ENCODE measurements at regions not wholly inside any gene's neighbourhood (a gene's known extent, or its start where the extent isn't known, plus 50 kb on each side); places are given as distances from the start of the nearest gene placed in this dataset.
"Not testable (repeated sequence)": the region's sequence is repeated elsewhere in the genome, so short reads cannot be mapped to it uniquely, and the experiment has no call there.

DNA sequence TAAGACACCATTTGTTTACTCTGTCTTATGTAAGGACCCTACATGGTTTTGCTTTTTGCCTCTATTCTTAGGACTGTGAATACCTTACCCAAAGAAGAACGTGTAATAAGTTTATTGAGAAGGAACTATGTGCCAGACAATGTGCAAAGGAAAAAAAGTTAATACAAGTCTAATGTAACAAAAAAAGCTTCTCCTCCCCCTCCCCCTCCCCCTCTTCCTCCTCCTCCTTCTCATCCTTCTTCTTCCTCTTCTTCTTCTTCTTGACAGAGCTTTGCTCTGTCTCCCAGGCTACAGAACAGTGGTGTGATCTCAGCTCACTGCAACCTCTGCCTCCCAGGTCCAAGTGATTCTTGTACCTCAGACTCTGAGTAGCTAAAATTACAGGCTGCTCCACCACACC, 50.9 kb upstream of the MITF start:
- no peak overlapping the region for H3K27ac Mint-ChIP-seq
- no peaks in the 10 kb centered on the region for H3K9me3 ChIP-seq (ENCODE audit: low read length)
- no peak overlapping the region for H3K27ac ChIP-seq (ENCODE audit: low read depth, low read length)
- H3K27me3 ChIP-seq (ENCODE audit: insufficient read depth, low read length, poor library complexity, severe bottlenecking): no peaks in the 10 kb centered on the region
- no peak overlapping the region for H3K4me3 ChIP-seq (ENCODE audit: low read length)
- H3K4me1 Mint-ChIP-seq: no peaks in the 10 kb centered on the region
- POLR2A ChIA-PET: no interaction called here
- no peak for DNase-seq
- H3K4me1 ChIP-seq (ENCODE audit: insufficient read depth, low read length): no peaks in the 10 kb centered on the region
- no peaks in the 10 kb centered on the region for H3K36me3 Mint-ChIP-seq
- no peaks in the 10 kb centered on the region for H3K27me3 Mint-ChIP-seq
- H3K4me3 Mint-ChIP-seq: no peak overlapping the region
- H3K9me3 Mint-ChIP-seq: peaks cover 0 to 3% (median 0%) of the 10 kb centered on the region in 5 donors
- CTCF ChIA-PET: no interaction called here
- H3K36me3 ChIP-seq (ENCODE audit: insufficient read depth, low read length): no peaks in the 10 kb centered on the region

DNA sequence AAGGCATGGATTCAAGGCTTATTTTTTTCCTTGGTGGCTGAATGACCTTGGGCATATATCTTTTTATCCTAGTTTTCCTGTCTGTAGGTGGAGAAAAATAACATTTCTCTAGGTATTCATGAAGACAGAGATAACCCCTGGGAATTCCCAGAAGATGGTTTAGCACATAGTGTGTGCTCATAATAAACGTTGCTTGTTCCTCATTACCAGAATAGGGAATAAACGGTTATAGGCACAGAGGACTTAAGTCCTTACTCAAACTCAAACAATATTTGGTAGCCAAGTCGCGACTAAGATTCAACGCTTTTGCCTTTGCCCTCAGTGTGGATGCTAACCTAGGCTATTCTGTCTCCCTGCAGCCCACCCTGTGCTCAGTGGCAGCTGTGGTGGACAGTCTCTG, 51.6 kb upstream of the MITF start:
- no peaks in the 10 kb centered on the region for H3K36me3 Mint-ChIP-seq
- H3K4me1 Mint-ChIP-seq: no peaks in the 10 kb centered on the region
- DNase-seq: no peak
- no peaks in the 10 kb centered on the region for H3K36me3 ChIP-seq (ENCODE audit: insufficient read depth, low read length)
- H3K4me3 ChIP-seq (ENCODE audit: low read length): no peak overlapping the region
- H3K27ac Mint-ChIP-seq: no peak overlapping the region
- no peak overlapping the region for H3K27ac ChIP-seq (ENCODE audit: low read depth, low read length)
- no peak overlapping the region for H3K4me3 Mint-ChIP-seq
- ChIA-PET CTCF (no interaction called here), POLR2A (no interaction called here)
- H3K27me3 ChIP-seq (ENCODE audit: insufficient read depth, low read length, poor library complexity, severe bottlenecking): no peaks in the 10 kb centered on the region
- peaks cover 0 to 3% (median 0%) of the 10 kb centered on the region in 5 donors for H3K9me3 Mint-ChIP-seq
- H3K27me3 Mint-ChIP-seq: no peaks in the 10 kb centered on the region
- H3K4me1 ChIP-seq (ENCODE audit: insufficient read depth, low read length): no peaks in the 10 kb centered on the region
- no peaks in the 10 kb centered on the region for H3K9me3 ChIP-seq (ENCODE audit: low read length)

DNA sequence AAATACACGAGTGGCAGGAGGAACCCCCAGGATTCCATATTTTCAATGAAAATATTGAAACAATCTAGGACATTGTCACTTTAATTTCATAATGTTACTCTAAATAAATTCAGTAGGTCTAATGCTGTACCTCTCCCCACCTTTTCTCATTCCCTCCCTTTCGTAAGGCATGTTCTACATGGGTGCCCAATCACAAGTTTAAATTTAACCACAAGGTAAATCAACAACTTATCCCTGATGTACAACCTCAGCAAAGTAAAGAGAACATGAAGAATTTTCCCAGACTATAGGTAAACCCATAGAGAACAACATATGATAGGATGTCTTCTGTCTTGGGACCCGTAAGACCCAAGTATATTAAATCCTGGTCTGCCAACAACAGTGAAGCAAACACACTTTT, 53.2 kb upstream of the MITF start:
- Mint-ChIP-seq H3K27me3 (peaks cover 0 to 1% of the 10 kb centered on the region in 2 donors), H3K4me3 (no peak overlapping the region), H3K36me3 (no peaks in the 10 kb centered on the region), H3K4me1 (no peaks in the 10 kb centered on the region), H3K27ac (no peak overlapping the region), H3K9me3 (peaks cover 0 to 3% (median 0%) of the 10 kb centered on the region in 5 donors)
- Histone ChIP-seq H3K4me3 (ENCODE audit: low read length) (no peak overlapping the region), H3K27ac (ENCODE audit: low read depth, low read length) (no peak overlapping the region), H3K4me1 (ENCODE audit: insufficient read depth, low read length) (no peaks in the 10 kb centered on the region), H3K36me3 (ENCODE audit: insufficient read depth, low read length) (no peaks in the 10 kb centered on the region), H3K27me3 (ENCODE audit: insufficient read depth, low read length, poor library complexity, severe bottlenecking) (no peaks in the 10 kb centered on the region), H3K9me3 (ENCODE audit: low read length) (no peaks in the 10 kb centered on the region)
- ChIA-PET CTCF (no interaction called here), POLR2A (interaction anchor here (0.6 kb wide), 1 partner anchor 73 kb away, joined by 3 read pairs; no protein-coding TSS in a partner anchor)
- no peak for DNase-seq

DNA sequence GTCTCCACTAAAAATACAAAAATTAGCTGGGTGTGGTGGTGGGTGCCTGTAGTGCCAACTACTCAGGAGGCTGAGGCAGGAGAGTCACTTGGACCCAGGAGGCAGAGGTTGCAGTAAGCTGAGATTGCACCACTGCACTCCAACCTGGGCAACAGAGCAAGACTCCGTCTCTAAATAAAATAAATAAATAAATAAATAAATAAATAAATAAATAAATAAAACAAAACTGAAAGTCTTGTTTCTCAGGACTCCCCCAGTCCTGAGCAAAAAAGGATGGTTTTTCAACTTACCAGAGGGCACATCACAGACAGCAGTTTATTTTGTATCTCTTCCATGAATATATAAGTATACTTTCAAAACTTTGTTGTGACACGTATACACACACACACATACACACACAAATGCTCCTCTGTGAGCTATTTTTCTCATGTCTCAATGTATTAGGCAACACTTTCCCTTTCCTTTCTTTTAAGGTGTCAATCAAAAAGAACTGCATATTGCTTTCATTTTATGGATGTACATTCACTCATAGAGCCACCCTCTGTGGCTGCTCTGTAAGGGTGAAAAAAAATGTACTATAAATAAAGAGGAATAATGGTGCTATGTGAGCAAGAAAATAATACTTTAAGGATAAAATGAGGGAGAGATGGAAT, 54.8 kb upstream of the MITF start:
- no peaks in the 10 kb centered on the region for H3K4me1 ChIP-seq (ENCODE audit: insufficient read depth, low read length)
- no peaks in the 10 kb centered on the region for H3K9me3 Mint-ChIP-seq
- H3K4me3 ChIP-seq (ENCODE audit: low read length): no peak overlapping the region
- no peaks in the 10 kb centered on the region for H3K27me3 ChIP-seq (ENCODE audit: insufficient read depth, low read length, poor library complexity, severe bottlenecking)
- ChIA-PET CTCF (no interaction called here), POLR2A (no interaction called here)
- H3K36me3 Mint-ChIP-seq: no peaks in the 10 kb centered on the region
- DNase-seq: no peak
- no peak overlapping the region for H3K27ac Mint-ChIP-seq
- H3K36me3 ChIP-seq (ENCODE audit: insufficient read depth, low read length): no peaks in the 10 kb centered on the region
- H3K4me3 Mint-ChIP-seq: no peak overlapping the region
- no peaks in the 10 kb centered on the region for H3K4me1 Mint-ChIP-seq
- H3K27me3 Mint-ChIP-seq: peaks cover 0 to 1% of the 10 kb centered on the region in 2 donors
- no peaks in the 10 kb centered on the region for H3K9me3 ChIP-seq (ENCODE audit: low read length)
- H3K27ac ChIP-seq (ENCODE audit: low read depth, low read length): no peak overlapping the region

DNA sequence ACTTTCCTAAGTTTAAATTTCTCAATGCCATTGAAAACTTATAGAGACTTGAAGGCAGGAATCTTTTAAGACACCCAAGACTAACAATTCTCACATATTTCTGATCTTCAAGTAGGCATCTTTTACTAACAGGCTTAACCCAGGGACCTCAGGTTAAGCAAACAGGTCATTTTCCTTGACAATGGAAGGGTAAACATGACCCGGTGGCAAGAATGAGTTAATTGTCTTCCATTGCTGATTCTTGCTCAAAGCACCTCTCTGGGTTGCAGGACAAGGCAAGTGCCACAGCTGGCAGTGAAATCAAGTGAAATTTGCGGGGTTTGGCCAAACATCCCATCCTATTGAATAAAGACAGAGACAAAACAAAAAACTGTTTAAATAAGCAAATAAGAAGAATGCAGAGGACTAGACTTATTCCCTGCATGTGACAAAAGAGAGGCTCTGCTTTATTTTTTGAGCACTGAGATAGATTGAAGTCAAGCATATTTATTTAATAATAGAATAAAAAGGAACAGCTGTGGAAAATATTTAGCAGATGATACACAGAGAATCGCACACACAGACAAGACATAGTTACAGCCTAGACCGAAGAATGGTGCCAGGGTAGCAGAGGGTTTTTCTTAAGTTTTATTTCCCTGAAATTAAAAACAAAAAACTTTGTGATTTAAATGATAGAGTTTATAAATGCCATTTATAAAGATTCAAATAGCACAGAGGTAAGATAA, 56.0 kb upstream of the MITF start:
- DNase-seq: no peak
- no peaks in the 10 kb centered on the region for H3K4me1 ChIP-seq (ENCODE audit: insufficient read depth, low read length)
- POLR2A ChIA-PET: no interaction called here
- peaks cover 0 to 1% of the 10 kb centered on the region in 2 donors for H3K27me3 Mint-ChIP-seq
- no peaks in the 10 kb centered on the region for H3K9me3 ChIP-seq (ENCODE audit: low read length)
- no peak overlapping the region for H3K4me3 ChIP-seq (ENCODE audit: low read length)
- H3K27ac Mint-ChIP-seq: no peak overlapping the region
- CTCF ChIA-PET: no interaction called here
- H3K27ac ChIP-seq (ENCODE audit: low read depth, low read length): no peak overlapping the region
- no peaks in the 10 kb centered on the region for H3K36me3 ChIP-seq (ENCODE audit: insufficient read depth, low read length)
- H3K4me3 Mint-ChIP-seq: no peak overlapping the region
- no peaks in the 10 kb centered on the region for H3K4me1 Mint-ChIP-seq
- no peaks in the 10 kb centered on the region for H3K27me3 ChIP-seq (ENCODE audit: insufficient read depth, low read length, poor library complexity, severe bottlenecking)
- no peaks in the 10 kb centered on the region for H3K36me3 Mint-ChIP-seq
- no peaks in the 10 kb centered on the region for H3K9me3 Mint-ChIP-seq

DNA sequence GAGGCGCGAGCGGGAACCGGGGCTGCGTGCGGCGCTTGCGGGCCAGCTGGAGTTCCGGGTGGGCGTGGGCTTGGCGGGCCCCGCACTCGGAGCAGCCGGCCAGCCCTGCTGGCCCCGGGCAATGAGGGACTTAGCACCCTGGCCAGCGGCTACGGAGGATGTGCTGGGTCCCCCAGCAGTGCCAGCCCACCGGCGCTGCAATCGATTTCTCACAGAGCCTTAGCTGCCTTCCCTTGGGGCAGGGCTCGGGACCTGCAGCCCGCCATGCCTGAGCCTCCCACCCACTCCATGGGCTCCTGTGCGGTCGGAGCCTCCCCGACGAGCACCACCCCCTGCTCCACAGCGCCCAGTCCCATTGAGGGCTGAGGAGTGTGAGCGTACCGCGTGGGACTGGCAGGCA, 61.8 kb upstream of the MITF start:
- H3K27me3 Mint-ChIP-seq; H3K36me3 Mint-ChIP-seq; POLR2A ChIA-PET; H3K27me3 ChIP-seq (ENCODE audit: insufficient read depth, low read length, poor library complexity, severe bottlenecking); H3K4me3 ChIP-seq (ENCODE audit: low read length); DNase-seq; H3K4me3 Mint-ChIP-seq; H3K9me3 ChIP-seq (ENCODE audit: low read length); H3K4me1 Mint-ChIP-seq; H3K27ac Mint-ChIP-seq; H3K4me1 ChIP-seq (ENCODE audit: insufficient read depth, low read length); H3K36me3 ChIP-seq (ENCODE audit: insufficient read depth, low read length); H3K9me3 Mint-ChIP-seq; CTCF ChIA-PET; H3K27ac ChIP-seq (ENCODE audit: low read depth, low read length): not testable (repeated sequence)

DNA sequence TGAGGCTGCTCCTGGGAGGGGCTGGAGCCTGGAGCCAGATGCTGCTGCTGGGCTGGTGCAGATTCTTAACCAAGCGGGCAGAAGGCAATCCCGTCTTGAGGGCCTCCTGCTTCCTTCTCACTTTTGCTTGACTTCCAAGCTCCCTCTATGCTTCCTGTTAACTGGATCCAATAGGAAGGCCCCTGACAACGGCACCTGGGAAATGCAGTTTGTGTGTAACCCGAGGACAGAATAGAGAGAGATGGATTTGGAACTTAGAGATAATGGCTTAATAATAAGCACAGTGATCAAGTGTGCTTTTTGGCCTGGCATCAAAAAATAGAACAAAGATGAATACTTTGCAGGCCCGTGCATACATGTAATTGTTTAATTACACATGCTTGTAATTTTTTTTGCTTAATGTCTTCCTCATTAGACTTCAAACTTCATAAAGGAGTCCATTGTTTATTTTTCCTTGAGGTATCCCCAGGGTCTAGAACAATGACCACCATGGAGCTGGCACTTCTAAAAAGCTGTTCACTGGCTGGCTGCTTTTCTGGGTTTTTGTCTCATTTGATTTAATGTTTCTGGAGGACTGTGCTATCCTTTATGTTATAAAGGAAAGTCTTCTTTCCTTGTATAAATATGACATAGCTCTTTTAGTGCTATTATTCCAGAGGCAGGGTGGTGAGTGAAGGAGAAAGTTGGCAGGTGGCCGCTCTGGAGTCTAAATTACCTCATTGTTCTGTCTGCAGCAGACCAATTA, 63.3 kb upstream of the MITF start:
- Mint-ChIP-seq H3K27ac (no peak overlapping the region), H3K4me1 (no peaks in the 10 kb centered on the region), H3K9me3 (no peaks in the 10 kb centered on the region), H3K27me3 (peaks cover 0 to 4% of the 10 kb centered on the region in 2 donors), H3K36me3 (no peaks in the 10 kb centered on the region), H3K4me3 (no peak overlapping the region)
- ChIA-PET POLR2A (no interaction called here), CTCF (no interaction called here)
- H3K4me1 ChIP-seq (ENCODE audit: insufficient read depth, low read length): no peaks in the 10 kb centered on the region
- no peaks in the 10 kb centered on the region for H3K27me3 ChIP-seq (ENCODE audit: insufficient read depth, low read length, poor library complexity, severe bottlenecking)
- no peaks in the 10 kb centered on the region for H3K9me3 ChIP-seq (ENCODE audit: low read length)
- DNase-seq: no peak
- H3K27ac ChIP-seq (ENCODE audit: low read depth, low read length): no peak overlapping the region
- H3K36me3 ChIP-seq (ENCODE audit: insufficient read depth, low read length): no peaks in the 10 kb centered on the region
- no peak overlapping the region for H3K4me3 ChIP-seq (ENCODE audit: low read length)

DNA sequence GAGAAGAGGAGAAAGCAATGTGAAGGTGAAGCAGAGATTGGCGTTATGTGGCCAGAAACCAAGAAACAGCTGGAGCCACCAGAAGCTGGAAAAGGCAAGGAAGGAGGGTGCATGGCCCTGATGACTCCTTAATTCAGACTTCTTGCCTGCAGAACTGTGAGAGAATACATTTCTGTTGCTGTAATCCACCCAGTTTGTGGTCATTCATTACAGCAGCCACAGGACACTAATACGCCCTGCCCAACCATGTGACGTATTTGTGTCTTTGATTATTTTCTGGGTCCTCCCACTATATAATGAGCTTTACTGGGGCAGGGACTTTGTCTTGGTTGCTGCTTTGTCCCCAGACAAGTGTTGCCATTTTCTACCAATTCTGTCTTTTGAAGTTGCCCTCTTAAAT, 64.5 kb upstream of the MITF start:
- Histone ChIP-seq H3K9me3 (ENCODE audit: low read length) (no peaks in the 10 kb centered on the region), H3K27me3 (ENCODE audit: insufficient read depth, low read length, poor library complexity, severe bottlenecking) (no peaks in the 10 kb centered on the region), H3K4me3 (ENCODE audit: low read length) (no peak overlapping the region), H3K36me3 (ENCODE audit: insufficient read depth, low read length) (no peaks in the 10 kb centered on the region), H3K27ac (ENCODE audit: low read depth, low read length) (no peak overlapping the region), H3K4me1 (ENCODE audit: insufficient read depth, low read length) (no peaks in the 10 kb centered on the region)
- Mint-ChIP-seq H3K27ac (no peak overlapping the region), H3K4me3 (no peak overlapping the region), H3K36me3 (no peaks in the 10 kb centered on the region), H3K27me3 (peaks cover 0 to 4% of the 10 kb centered on the region in 2 donors), H3K9me3 (no peaks in the 10 kb centered on the region), H3K4me1 (no peaks in the 10 kb centered on the region)
- ChIA-PET POLR2A (no interaction called here), CTCF (no interaction called here)
- DNase-seq: no peak

All from CD8-positive, alpha-beta memory T cell (primary cell).